AG10803 (cell line): ENCODE measurements at regions not wholly inside any gene's neighbourhood (a gene's known extent, or its start where the extent isn't known, plus 50 kb on each side); places are given as distances from the start of the nearest gene placed in this dataset.

Experiments used
- DNase-seq: peaks from one replicate; pipeline ENCODE4 v3.0.0; 2010; ENCODE audit warnings: low read depth
- H3K4me3 ChIP-seq: 2 replicates; pipeline ENCODE4 v1.5.1; 2011; ENCODE audit warnings: mild to moderate bottlenecking, low read length, control low read depth
- TF ChIP-seq, protein P1 (sequence below): conservative IDR thresholded peaks from 2 replicates; pipeline ENCODE4 v1.5.1; 2011; ENCODE audit warnings: mild to moderate bottlenecking, low read length, control low read depth, inconsistent platforms

DNA sequence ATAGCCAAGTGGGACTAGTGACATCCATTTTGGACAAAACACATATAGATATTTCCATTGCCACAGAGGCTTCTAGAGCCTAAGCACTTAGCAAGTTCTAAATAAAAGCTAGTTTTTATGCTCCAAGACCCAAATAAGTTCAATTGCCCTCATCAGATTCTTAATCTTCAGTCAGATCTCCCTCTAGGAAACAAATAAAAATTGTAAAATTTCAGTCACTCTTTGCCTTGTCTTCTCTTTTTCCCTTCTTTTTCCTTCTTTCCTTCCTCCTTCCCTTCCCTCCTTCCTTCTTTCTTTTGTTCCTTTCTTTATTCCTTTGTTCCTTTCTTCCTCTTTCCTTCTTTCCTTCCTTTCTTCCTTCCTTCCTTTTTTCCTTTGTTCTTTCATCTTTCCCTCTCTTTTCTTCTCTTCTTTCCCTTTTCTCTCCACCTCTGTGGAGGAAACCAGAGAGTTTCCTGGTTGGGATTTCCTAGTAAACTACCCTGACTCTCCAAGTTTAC lies 68.8 kb upstream of the GADL1 start:
- TF ChIP-seq, protein P1, sequence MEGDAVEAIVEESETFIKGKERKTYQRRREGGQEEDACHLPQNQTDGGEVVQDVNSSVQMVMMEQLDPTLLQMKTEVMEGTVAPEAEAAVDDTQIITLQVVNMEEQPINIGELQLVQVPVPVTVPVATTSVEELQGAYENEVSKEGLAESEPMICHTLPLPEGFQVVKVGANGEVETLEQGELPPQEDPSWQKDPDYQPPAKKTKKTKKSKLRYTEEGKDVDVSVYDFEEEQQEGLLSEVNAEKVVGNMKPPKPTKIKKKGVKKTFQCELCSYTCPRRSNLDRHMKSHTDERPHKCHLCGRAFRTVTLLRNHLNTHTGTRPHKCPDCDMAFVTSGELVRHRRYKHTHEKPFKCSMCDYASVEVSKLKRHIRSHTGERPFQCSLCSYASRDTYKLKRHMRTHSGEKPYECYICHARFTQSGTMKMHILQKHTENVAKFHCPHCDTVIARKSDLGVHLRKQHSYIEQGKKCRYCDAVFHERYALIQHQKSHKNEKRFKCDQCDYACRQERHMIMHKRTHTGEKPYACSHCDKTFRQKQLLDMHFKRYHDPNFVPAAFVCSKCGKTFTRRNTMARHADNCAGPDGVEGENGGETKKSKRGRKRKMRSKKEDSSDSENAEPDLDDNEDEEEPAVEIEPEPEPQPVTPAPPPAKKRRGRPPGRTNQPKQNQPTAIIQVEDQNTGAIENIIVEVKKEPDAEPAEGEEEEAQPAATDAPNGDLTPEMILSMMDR, result no peak
- no peak for DNase-seq
- no peak overlapping the region for H3K4me3 ChIP-seq

DNA sequence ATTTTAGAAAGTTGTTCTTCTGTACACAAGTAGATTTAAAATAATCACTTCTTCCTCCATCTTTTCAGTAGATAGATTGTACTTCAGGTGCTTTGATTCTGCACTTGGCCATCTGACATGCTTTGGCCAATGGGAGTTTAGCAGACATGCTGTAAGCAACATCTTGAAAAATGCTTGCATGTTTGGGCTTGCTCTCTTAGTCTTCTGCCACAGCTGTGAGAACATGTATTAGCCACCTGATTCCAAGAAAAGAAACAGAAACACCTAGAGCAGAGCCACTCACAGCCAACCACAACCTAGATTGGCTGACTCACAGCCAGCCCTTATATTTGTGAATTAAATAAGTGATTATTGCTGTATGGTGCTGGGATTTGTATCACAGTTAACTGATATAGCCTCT lies 70.2 kb upstream of the GADL1 start:
- TF ChIP-seq, protein P1, result no peak
- H3K4me3 ChIP-seq, result no peak overlapping the region
- DNase-seq, result no peak

DNA sequence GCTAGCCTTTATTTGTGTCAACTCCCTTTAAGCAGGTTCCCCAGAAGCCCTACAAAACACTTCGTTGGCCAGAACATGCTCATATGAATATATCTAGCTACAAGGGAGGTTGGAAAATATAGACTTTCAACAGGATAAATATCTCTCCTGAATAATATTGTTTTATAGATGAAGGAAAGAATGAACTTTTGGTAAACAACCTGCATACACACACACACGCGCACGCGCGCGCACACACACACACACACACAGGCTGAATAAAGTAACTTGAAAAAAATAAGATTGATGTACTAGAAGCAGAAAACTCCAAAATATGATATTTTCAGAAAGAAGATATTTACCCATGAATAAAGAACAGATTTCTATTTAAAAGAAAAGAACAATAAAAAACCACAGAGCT lies 72.4 kb upstream of the GADL1 start:
- no peak overlapping the region for H3K4me3 ChIP-seq
- TF ChIP-seq, protein P1, result no peak
- no peak for DNase-seq

DNA sequence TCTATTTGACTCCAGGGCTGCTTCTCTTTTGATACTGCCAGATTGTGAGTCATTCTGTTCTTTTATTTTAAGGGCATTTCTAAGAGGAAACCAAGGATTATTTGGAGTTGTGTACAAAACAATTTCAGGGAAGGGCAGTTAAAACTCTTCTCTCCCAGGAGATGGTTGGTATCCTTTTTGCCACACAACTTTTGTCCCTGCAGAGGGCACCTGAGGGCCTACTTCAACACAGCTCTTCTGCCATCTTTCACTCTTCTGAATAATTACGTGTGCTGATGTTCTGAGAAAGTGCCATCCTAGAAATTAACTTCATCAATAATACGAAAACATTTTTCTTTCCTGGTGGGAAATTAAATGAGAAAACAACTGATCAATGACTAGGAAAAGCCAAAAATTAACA lies 75.7 kb upstream of the GADL1 start:
- DNase-seq, result peak; percentile 29
- no peak overlapping the region for H3K4me3 ChIP-seq
- TF ChIP-seq, protein P1, result peak; percentile 50

DNA sequence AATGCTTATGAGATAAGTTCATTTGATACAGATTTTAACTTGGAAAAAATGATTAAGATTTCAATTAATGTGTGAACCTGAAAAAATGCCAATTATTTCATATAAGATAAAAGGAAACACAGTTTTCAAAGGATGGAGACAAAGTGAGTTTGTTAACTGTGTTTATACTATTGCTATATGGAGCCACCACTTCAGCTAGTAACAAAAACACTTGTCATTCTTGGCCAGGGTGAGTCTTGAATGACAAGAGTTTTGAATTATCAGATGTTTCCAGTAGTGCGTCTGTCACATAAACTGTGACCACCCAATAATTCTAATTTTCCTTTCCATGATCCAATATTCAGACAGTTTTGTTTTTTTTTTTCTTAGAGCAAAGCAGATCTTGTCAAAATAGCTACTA lies 78.0 kb upstream of the GADL1 start:
- DNase-seq, result no peak
- no peak overlapping the region for H3K4me3 ChIP-seq
- TF ChIP-seq, protein P1, result no peak

DNA sequence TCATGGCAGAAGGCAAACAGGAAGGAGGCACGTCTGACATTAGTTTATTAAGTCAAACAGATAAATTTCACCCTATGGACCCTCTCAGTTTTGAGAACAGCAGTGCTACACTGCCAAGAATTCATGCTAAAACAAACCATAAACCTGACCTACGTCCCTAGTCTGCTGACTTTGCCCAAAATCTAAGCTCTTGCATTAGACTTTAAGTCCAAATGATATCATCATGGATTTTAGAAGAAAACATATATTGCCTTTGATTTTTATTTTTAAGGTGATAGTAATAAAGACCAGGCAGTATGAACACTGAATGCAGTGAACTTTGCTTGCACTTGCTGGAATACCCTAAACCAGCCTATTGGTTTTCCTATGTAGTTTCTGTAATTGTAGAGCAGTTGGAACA lies 79.6 kb upstream of the GADL1 start:
- DNase-seq, result no peak
- TF ChIP-seq, protein P1, result no peak
- no peak overlapping the region for H3K4me3 ChIP-seq

DNA sequence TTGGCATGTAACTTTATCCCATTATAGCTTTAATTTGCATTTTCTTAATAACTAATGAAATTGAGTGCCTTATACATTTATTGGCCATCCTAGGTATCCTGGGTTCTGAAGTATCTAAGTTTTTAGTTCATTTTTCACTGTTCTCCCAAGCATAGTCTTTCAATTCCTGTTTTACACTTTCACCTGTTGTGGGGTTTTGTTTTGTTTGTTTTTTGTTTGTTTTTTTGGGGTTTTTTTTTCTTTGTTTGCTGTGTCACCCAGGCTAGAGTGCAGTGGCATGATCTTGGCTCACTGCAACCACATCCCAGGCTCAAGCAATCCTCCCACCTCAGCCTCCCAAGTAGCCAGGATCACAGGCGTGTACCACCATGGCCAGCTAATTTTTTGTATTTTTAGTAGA lies 83.1 kb upstream of the GADL1 start:
- TF ChIP-seq, protein P1, result no peak
- no peak for DNase-seq
- H3K4me3 ChIP-seq, result no peak overlapping the region
